CD14-positive monocyte (primary cell): ENCODE measurements at regions not wholly inside any gene's neighbourhood (a gene's known extent, or its start where the extent isn't known, plus 50 kb on each side); places are given as distances from the start of the nearest gene placed in this dataset.

ENCODE experiments used
- DNase-seq, 3 donors: peaks; one replicate each; pipeline ENCODE4 v3.0.0-alpha.2; 2011 to 2022
- H2AFZ ChIP-seq: 2 replicates; pipeline ENCODE4 v1.6.0; 2012; ENCODE audit warnings: mild to moderate bottlenecking, low read depth, low read length, inconsistent platforms; ENCODE audit not compliant: insufficient read depth, poor library complexity, severe bottlenecking
- H3K27ac ChIP-seq, 2 donors: 1 replicate in 1 of 2; 2 replicates in 1 of 2; pipeline ENCODE4 v1.5.1; 2012 to 2013; ENCODE audit warnings: low read length in 2 of 2, control low read depth in 1 of 2, inconsistent platforms in 1 of 2, low read depth in 1 of 2, mild to moderate bottlenecking in 1 of 2
- H3K27me3 ChIP-seq, 2 donors: one replicate each; pipeline versions ENCODE4 v1.6.0 to v1.6.1; 2011 to 2013; ENCODE audit warnings: low read length in 2 of 2; ENCODE audit not compliant: control insufficient read depth in 2 of 2, insufficient read depth in 2 of 2
- H3K36me3 ChIP-seq, 2 donors: replicated peaks in 1 of 2; 1 replicate in 1 of 2; 2 replicates in 1 of 2; pipeline versions ENCODE4 v1.5.1 to v1.6.1; 2012 to 2013; ENCODE audit warnings: low read length in 2 of 2, control low read depth in 1 of 2, inconsistent platforms in 1 of 2, mild to moderate bottlenecking in 1 of 2; ENCODE audit not compliant: insufficient read depth in 2 of 2, control insufficient read depth in 1 of 2
- H3K4me1 ChIP-seq, 2 donors: 1 replicate in 1 of 2; 2 replicates in 1 of 2; pipeline versions ENCODE4 v1.5.1 to v1.6.1; 2012 to 2013; ENCODE audit warnings: low read length in 2 of 2, control low read depth in 1 of 2, inconsistent platforms in 1 of 2, mild to moderate bottlenecking in 1 of 2, moderate library complexity in 1 of 2; ENCODE audit not compliant: insufficient read depth in 2 of 2, control insufficient read depth in 1 of 2
- H3K4me2 ChIP-seq: replicated peaks from 2 replicates; pipeline ENCODE3; 2012; ENCODE audit warnings: low read length, moderate library complexity, mild to moderate bottlenecking; ENCODE audit not compliant: poor library complexity, severe bottlenecking; ENCODE audit errors: extremely low read depth
- H3K4me3 ChIP-seq, 3 experiments: fragments of 200-600 bp in 1 of 3; sonication (generic) in 1 of 3; replicated peaks in 1 of 3; 1 replicate in 2 of 3; 2 replicates in 1 of 3; pipeline ENCODE4 v1.5.1; 2011 to 2013; ENCODE audit warnings: low read length in 3 of 3, mild to moderate bottlenecking in 3 of 3, control low read depth in 2 of 3, low read depth in 2 of 3, inconsistent platforms in 1 of 3, moderate library complexity in 1 of 3
- H3K79me2 ChIP-seq: 2 replicates; pipeline ENCODE4 v1.6.0; 2012; ENCODE audit warnings: mild to moderate bottlenecking, control low read depth, inconsistent platforms, low read length, moderate library complexity; ENCODE audit not compliant: insufficient read depth
- H3K9ac ChIP-seq: 2 replicates; pipeline ENCODE4 v1.6.0; 2017; ENCODE audit warnings: low read length, mild to moderate bottlenecking; ENCODE audit not compliant: insufficient read depth, poor library complexity, severe bottlenecking
- H3K9me3 ChIP-seq, 2 donors: replicated peaks in 1 of 2; 1 replicate in 1 of 2; 2 replicates in 1 of 2; pipeline versions ENCODE4 v1.5.1 to v1.6.1; 2012 to 2013; ENCODE audit warnings: low read length in 2 of 2, control low read depth in 1 of 2; ENCODE audit not compliant: control insufficient read depth in 1 of 2, insufficient read depth in 1 of 2
- H4K20me1 ChIP-seq: 2 replicates; pipeline ENCODE4 v1.6.0; 2012; ENCODE audit warnings: mild to moderate bottlenecking, low read length, control low read depth, moderate library complexity; ENCODE audit not compliant: insufficient read depth
- H3K27ac Mint-ChIP-seq, 7 donors: one replicate each; pipeline ENCODE4 v1.8.0; 2020; ENCODE audit warnings: mild to moderate bottlenecking in 7 of 7, mixed read lengths in 7 of 7, moderate library complexity in 6 of 7, inconsistent platforms in 2 of 7
- H3K27me3 Mint-ChIP-seq, 3 donors: one replicate each; pipeline ENCODE4 v1.8.0; 2021 to 2022; ENCODE audit warnings: low read depth in 3 of 3, mild to moderate bottlenecking in 3 of 3, mixed read lengths in 3 of 3, moderate library complexity in 3 of 3, inconsistent platforms in 1 of 3
- H3K36me3 Mint-ChIP-seq, 2 donors: one replicate each; pipeline ENCODE4 v1.8.0; 2020; ENCODE audit warnings: mixed read lengths in 2 of 2, inconsistent platforms in 1 of 2, mild to moderate bottlenecking in 1 of 2
- H3K4me1 Mint-ChIP-seq: one replicate; pipeline ENCODE4 v1.8.0; 2020; ENCODE audit warnings: mild to moderate bottlenecking, mixed read lengths
- H3K4me3 Mint-ChIP-seq, 2 donors: one replicate each; pipeline ENCODE4 v1.8.0; 2020; ENCODE audit warnings: mild to moderate bottlenecking in 2 of 2, mixed read lengths in 2 of 2, moderate library complexity in 1 of 2
- H3K9me3 Mint-ChIP-seq, 7 donors: one replicate each; pipeline ENCODE4 v1.8.0; 2020 to 2022; ENCODE audit warnings: mixed read lengths in 7 of 7, mild to moderate bottlenecking in 6 of 7, moderate library complexity in 6 of 7, inconsistent platforms in 2 of 7
- CTCF ChIP-seq: fragments of 200-600 bp; IDR thresholded peaks from one replicate; pipeline ENCODE4 v1.8.0; 2022; ENCODE audit warnings: antibody characterized with exemption, mild to moderate bottlenecking
- WGBS: methylation state at CpG from one replicate; pipeline ENCODE4 v1.1.5; 2013; ENCODE audit warnings: missing lambda C conversion rate; ENCODE audit not compliant: insufficient coverage; 5-methylcytosine and 5-hydroxymethylcytosine counted together
- intact Hi-C, 2 donors: fragments of 100-400 bp; cut with micrococcal nuclease; formaldehyde crosslinking; loops; one replicate each; pipeline versions ENCODE4 v1.15.0 to v1.15.1; 2023

- no peak overlapping the region for H3K4me2 ChIP-seq
- no peak overlapping the region for H2AFZ ChIP-seq
- DNase-seq = no peak
- no peaks in the 10 kb centered on the region for H4K20me1 ChIP-seq
- no peak for TF ChIP-seq CTCF
- H3K4me3 ChIP-seq = no peak overlapping the region
- H3K4me1 ChIP-seq = no peaks in the 10 kb centered on the region
- H3K27ac ChIP-seq = no peak overlapping the region
- H3K9ac ChIP-seq = no peak overlapping the region
- H3K9me3 ChIP-seq = peaks cover 4 to 18% of the 10 kb centered on the region in 2 donors
- Mint-ChIP-seq H3K36me3 (no peaks in the 10 kb centered on the region), H3K4me3 (no peak overlapping the region), H3K27me3 (no peaks in the 10 kb centered on the region), H3K4me1 (no peaks in the 10 kb centered on the region), H3K27ac (no peak overlapping the region), H3K9me3 (peaks cover 0 to 17% (median 8%) of the 10 kb centered on the region in 7 donors)
- no CpG with 5 or more reads among the region's 3 CpGs for WGBS
- H3K36me3 ChIP-seq = no peaks in the 10 kb centered on the region
- intact Hi-C loops = no loop called here
- H3K79me2 ChIP-seq = no peaks in the 10 kb centered on the region
- no peaks in the 10 kb centered on the region for H3K27me3 ChIP-seq
Measured at GRCh38 chr1:238811211-238811879, 575.0 kb upstream of the CHRM3 start.

- no peaks in the 10 kb centered on the region for H4K20me1 ChIP-seq
- H2AFZ ChIP-seq = no peak overlapping the region
- no peak for TF ChIP-seq CTCF
- no peak overlapping the region for H3K27ac ChIP-seq
- H3K79me2 ChIP-seq = no peaks in the 10 kb centered on the region
- H3K36me3 ChIP-seq = no peaks in the 10 kb centered on the region
- H3K4me1 Mint-ChIP-seq = no peaks in the 10 kb centered on the region
- H3K27me3 Mint-ChIP-seq = no peaks in the 10 kb centered on the region
- no peak for DNase-seq
- WGBS = 84% methylated on average over 4 of the region's 4 CpGs
- H3K4me3 ChIP-seq = no peak overlapping the region
- H3K4me1 ChIP-seq = no peaks in the 10 kb centered on the region
- no peak overlapping the region for H3K27ac Mint-ChIP-seq
- peaks cover 5% of the 10 kb centered on the region in 2 donors for H3K9me3 ChIP-seq
- H3K4me2 ChIP-seq = no peak overlapping the region
- no peak overlapping the region for H3K4me3 Mint-ChIP-seq
- H3K27me3 ChIP-seq = no peaks in the 10 kb centered on the region
- H3K9me3 Mint-ChIP-seq = peaks cover 0 to 13% (median 7%) of the 10 kb centered on the region in 7 donors
- no peak overlapping the region for H3K9ac ChIP-seq
- no peaks in the 10 kb centered on the region for H3K36me3 Mint-ChIP-seq
- intact Hi-C loops = no loop called here
Measured at GRCh38 chr1:238790882-238791281, 595.5 kb upstream of the CHRM3 start.
